ENCODE measurements at regions not wholly inside any gene's neighbourhood (a gene's known extent, or its start where the extent isn't known, plus 50 kb on each side); places are given as distances from the start of the nearest gene placed in this dataset.

DNA sequence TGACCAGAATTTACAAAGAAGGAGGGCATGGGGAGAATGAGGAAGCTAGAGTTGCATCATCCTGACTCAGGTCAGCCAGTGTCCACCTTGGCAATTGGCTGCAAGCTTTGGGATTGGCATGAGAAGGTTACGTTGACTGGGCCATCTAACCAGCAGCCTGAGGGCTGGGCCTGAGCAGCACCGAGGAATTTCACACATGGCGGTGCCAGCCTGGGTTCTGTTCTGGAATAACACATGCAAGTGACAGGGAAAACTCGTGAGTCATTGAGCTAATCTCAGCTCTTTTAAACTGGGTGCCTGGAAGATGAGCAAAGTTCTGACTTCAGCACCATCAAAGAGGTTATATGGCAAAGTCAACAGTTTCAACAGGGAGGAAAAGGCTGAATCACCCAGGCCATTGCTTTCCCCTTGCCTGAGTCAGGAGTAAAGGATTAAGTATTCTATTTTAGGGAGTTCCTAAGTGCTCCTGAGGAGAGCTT is 543.2 kb upstream of the TBX3 start:
- H3K9me3 Mint-ChIP-seq: no peaks in the 10 kb centered on the region
- no peak overlapping the region for H3K27ac Mint-ChIP-seq
- H3K36me3 Mint-ChIP-seq (ENCODE audit: low read depth): no peaks in the 10 kb centered on the region
- no peak for DNase-seq
- TF ChIP-seq, protein P1, sequence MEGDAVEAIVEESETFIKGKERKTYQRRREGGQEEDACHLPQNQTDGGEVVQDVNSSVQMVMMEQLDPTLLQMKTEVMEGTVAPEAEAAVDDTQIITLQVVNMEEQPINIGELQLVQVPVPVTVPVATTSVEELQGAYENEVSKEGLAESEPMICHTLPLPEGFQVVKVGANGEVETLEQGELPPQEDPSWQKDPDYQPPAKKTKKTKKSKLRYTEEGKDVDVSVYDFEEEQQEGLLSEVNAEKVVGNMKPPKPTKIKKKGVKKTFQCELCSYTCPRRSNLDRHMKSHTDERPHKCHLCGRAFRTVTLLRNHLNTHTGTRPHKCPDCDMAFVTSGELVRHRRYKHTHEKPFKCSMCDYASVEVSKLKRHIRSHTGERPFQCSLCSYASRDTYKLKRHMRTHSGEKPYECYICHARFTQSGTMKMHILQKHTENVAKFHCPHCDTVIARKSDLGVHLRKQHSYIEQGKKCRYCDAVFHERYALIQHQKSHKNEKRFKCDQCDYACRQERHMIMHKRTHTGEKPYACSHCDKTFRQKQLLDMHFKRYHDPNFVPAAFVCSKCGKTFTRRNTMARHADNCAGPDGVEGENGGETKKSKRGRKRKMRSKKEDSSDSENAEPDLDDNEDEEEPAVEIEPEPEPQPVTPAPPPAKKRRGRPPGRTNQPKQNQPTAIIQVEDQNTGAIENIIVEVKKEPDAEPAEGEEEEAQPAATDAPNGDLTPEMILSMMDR (IDR thresholded peaks at IDR 0.05): no peak
- peaks cover 5% of the 10 kb centered on the region for H3K27me3 Mint-ChIP-seq (ENCODE audit: low read depth, poor library complexity)
- H3K4me1 Mint-ChIP-seq: peaks cover 59% of the 10 kb centered on the region
- no peak overlapping the region for H3K4me3 Mint-ChIP-seq

DNA sequence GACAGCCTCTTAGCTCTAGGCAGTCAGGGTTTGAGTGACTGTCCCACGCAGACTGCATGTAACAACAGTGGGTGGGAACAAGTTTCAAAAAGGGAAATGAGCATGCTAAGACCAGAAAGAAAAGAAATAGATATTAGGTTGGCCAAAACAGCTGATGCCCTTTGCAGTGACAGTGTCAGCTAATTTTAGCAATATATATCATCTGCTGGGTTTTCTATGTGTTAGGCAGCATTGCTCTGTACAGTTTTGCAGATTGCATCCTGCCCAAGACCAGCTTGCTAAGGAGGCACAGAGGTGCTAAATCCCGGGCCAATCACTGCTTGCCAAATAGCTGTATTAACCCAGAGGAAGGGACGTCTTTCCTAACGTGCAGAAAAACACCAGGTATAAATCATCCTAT is 541.9 kb upstream of the TBX3 start:
- peaks cover 5% of the 10 kb centered on the region for H3K27me3 Mint-ChIP-seq (ENCODE audit: low read depth, poor library complexity)
- H3K36me3 Mint-ChIP-seq (ENCODE audit: low read depth): no peaks in the 10 kb centered on the region
- no peaks in the 10 kb centered on the region for H3K9me3 Mint-ChIP-seq
- no peak overlapping the region for H3K4me3 Mint-ChIP-seq
- no peak overlapping the region for H3K27ac Mint-ChIP-seq
- peaks cover 60% of the 10 kb centered on the region for H3K4me1 Mint-ChIP-seq
- no peak for DNase-seq
- TF ChIP-seq, protein P1 (IDR thresholded peaks at IDR 0.05): no peak

DNA sequence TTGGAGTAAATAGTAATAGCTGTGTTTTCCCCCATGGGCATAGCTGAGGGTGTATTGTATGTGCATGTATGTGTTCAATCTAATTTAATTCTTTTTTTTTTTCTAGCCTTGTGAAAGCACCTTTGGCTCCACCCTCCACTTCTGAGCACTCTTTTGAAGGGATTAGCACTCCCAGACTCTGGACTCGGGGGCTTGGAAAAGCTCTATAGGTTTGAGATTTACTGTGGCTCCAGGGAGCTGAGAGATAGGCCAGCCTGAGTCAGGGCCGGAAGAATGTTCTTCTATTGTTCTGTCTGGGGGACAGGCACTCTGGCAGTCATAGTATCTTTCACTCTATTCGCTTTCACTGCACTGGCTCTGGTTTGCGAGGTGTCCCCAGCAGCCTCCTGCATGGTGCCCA is 540.0 kb upstream of the TBX3 start:
- no peak for DNase-seq

DNA sequence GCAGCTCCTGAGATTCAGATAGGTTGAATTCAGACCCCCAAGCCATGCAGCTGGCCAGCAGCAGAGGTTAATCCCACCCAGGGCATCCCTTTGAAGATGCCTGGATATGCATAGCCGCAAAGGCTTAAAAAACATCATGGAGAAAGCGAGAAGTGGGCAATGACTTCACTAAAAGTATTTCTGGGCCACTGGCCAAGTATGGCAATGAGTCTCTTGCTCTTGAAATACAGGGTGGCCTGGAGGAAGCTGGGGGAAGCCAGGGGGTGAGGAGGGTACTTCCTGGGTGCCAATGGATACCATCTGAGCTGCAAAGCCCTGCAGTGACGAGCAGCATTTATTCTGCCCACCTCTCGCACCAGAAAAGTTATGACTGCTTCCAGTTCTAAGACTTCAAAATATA is 539.3 kb upstream of the TBX3 start:
- Mint-ChIP-seq H3K27me3 (ENCODE audit: low read depth, poor library complexity) (peaks cover 7% of the 10 kb centered on the region), H3K4me1 (peaks cover 66% of the 10 kb centered on the region), H3K4me3 (no peak overlapping the region), H3K27ac (no peak overlapping the region), H3K36me3 (ENCODE audit: low read depth) (no peaks in the 10 kb centered on the region), H3K9me3 (no peaks in the 10 kb centered on the region)
- TF ChIP-seq, protein P1 (IDR thresholded peaks at IDR 0.05): no peak
- DNase-seq: no peak

More for the DNA sequence above, 540.0 kb upstream of the TBX3 start:
- Mint-ChIP-seq H3K4me1 (peaks cover 66% of the 10 kb centered on the region), H3K27ac (peak overlapping the region; percentile 22), H3K4me3 (peak overlapping the region; percentile 5), H3K36me3 (ENCODE audit: low read depth) (no peaks in the 10 kb centered on the region), H3K27me3 (ENCODE audit: low read depth, poor library complexity) (peaks cover 7% of the 10 kb centered on the region), H3K9me3 (no peaks in the 10 kb centered on the region)
- TF ChIP-seq, protein P1 (IDR thresholded peaks at IDR 0.05): no peak

DNA sequence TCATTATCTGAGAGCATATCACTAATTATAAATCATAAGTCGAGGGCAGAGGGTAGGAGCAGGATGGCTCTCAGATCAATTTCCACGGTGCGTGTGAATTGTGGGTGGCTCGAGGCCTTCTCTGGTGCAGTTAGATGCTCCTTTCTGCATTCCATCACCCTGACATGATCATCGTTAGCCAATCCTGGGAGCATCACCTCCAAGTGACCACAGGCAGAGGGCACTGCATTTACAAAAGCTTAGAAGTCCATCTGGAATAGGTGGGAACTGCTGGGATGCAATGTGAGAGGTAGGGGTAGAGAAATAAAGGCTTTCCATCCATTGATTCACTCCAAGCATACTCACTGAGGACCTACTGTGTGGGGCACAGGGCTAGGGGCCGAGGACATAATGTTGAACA is 538.2 kb upstream of the TBX3 start:
- no peak overlapping the region for H3K27ac Mint-ChIP-seq
- peaks cover 7% of the 10 kb centered on the region for H3K27me3 Mint-ChIP-seq (ENCODE audit: low read depth, poor library complexity)
- H3K9me3 Mint-ChIP-seq: no peaks in the 10 kb centered on the region
- no peak overlapping the region for H3K4me3 Mint-ChIP-seq
- DNase-seq: no peak
- TF ChIP-seq, protein P1 (IDR thresholded peaks at IDR 0.05): no peak
- peaks cover 57% of the 10 kb centered on the region for H3K4me1 Mint-ChIP-seq
- H3K36me3 Mint-ChIP-seq (ENCODE audit: low read depth): no peaks in the 10 kb centered on the region

DNA sequence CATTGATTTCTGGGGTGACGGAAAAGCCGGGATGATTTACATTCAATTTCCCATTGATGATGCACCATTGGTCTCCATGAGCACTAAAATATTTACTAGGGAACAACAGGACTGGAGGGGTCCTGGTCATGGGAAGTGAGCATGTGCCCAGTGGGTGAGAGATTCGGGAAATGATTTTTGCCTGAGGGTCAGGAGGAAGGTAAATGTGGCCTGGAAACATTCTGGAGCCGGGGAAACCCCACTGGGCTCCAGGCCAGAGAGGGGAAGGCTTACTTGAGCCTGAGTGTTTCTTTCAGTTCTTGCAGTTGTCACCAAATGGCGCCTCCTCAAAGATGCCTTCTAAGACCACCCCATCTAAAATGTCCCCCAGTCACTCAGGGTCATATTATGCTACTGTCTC is 532.3 kb upstream of the TBX3 start:
- Mint-ChIP-seq H3K36me3 (ENCODE audit: low read depth) (no peaks in the 10 kb centered on the region), H3K4me3 (no peak overlapping the region), H3K27me3 (ENCODE audit: low read depth, poor library complexity) (peaks cover 5% of the 10 kb centered on the region), H3K4me1 (peaks cover 31% of the 10 kb centered on the region), H3K27ac (no peak overlapping the region), H3K9me3 (no peaks in the 10 kb centered on the region)
- DNase-seq: no peak
- TF ChIP-seq, protein P1 (IDR thresholded peaks at IDR 0.05): no peak

All from nephron progenitor cell (in vitro differentiated cells).